Keratinocyte (primary cell): ENCODE measurements at regions not wholly inside any gene's neighbourhood (a gene's known extent, or its start where the extent isn't known, plus 50 kb on each side); places are given as distances from the start of the nearest gene placed in this dataset.

Experiments
- DNase-seq: peaks from one replicate; pipeline ENCODE4 v3.0.0-alpha.2; 2011; ENCODE audit warnings: low read depth, missing footprints, low spot score
- FAIRE-seq: peaks from 2 replicates; lab custom pipeline; 2011; peaks lifted over from hg19 to GRCh38; lab: Jason Lieb, UNC
- H2AFZ ChIP-seq: 2 replicates; pipeline ENCODE4 v1.6.0; 2012; ENCODE audit warnings: low read length, control low read depth, inconsistent platforms; ENCODE audit not compliant: control insufficient read depth
- H3K27ac ChIP-seq: 2 replicates; pipeline ENCODE4 v1.5.1; 2011; ENCODE audit warnings: low read length; ENCODE audit not compliant: control insufficient read depth, insufficient read depth
- H3K27me3 ChIP-seq: 3 replicates; pipeline ENCODE4 v1.6.0; 2011; ENCODE audit warnings: low read length; ENCODE audit not compliant: control insufficient read depth, insufficient read depth; ENCODE audit errors: extremely low read depth
- H3K36me3 ChIP-seq, 2 experiments: 2 replicates in 1 of 2; 3 replicates in 1 of 2; pipeline ENCODE4 v1.5.1; 2011; ENCODE audit warnings: low read length in 2 of 2, mild to moderate bottlenecking in 1 of 2; ENCODE audit not compliant: control insufficient read depth in 2 of 2, insufficient read depth in 2 of 2; ENCODE audit errors: extremely low read depth in 1 of 2
- H3K4me1 ChIP-seq: 3 replicates; pipeline ENCODE4 v1.5.1; 2011; ENCODE audit warnings: low read length; ENCODE audit not compliant: control insufficient read depth, insufficient read depth; ENCODE audit errors: extremely low read depth
- H3K4me2 ChIP-seq: 3 replicates; pipeline ENCODE4 v1.6.0; 2011; ENCODE audit warnings: low read depth, low read length; ENCODE audit not compliant: control insufficient read depth, insufficient read depth; ENCODE audit errors: extremely low read depth
- H3K4me3 ChIP-seq, 3 experiments: fragments of 200-600 bp in 1 of 3; sonication (generic) in 1 of 3; 2 replicates in 2 of 3; 3 replicates in 1 of 3; pipeline ENCODE4 v1.5.1; 2011 to 2016; ENCODE audit warnings: low read length in 3 of 3, mild to moderate bottlenecking in 3 of 3, control low read depth in 2 of 3, inconsistent platforms in 1 of 3, low read depth in 1 of 3, mixed read lengths in 1 of 3, mixed run types in 1 of 3, moderate library complexity in 1 of 3; ENCODE audit not compliant: control insufficient read depth in 2 of 3, insufficient read depth in 2 of 3; ENCODE audit errors: extremely low read depth in 1 of 3
- H3K79me2 ChIP-seq: 2 replicates; pipeline ENCODE4 v1.6.0; 2012; ENCODE audit warnings: low read length; ENCODE audit not compliant: control insufficient read depth, insufficient read depth
- H3K9ac ChIP-seq: 3 replicates; pipeline ENCODE4 v1.6.0; 2011; ENCODE audit warnings: low read length; ENCODE audit not compliant: control insufficient read depth, insufficient read depth; ENCODE audit errors: extremely low read depth
- H3K9me1 ChIP-seq: 3 replicates; pipeline ENCODE4 v1.6.0; 2011; ENCODE audit warnings: low read length; ENCODE audit not compliant: control insufficient read depth, insufficient read depth; ENCODE audit errors: extremely low read depth
- H3K9me3 ChIP-seq: 2 replicates; pipeline ENCODE4 v1.5.1; 2012; ENCODE audit warnings: low read depth, low read length; ENCODE audit not compliant: control insufficient read depth
- H4K20me1 ChIP-seq: 3 replicates; pipeline ENCODE4 v1.6.0; 2011; ENCODE audit warnings: low read length; ENCODE audit not compliant: control insufficient read depth, insufficient read depth; ENCODE audit errors: extremely low read depth
- CTCF ChIP-seq, 3 experiments: IDR thresholded peaks in 1 of 3; conservative IDR thresholded peaks in 1 of 3; optimal IDR thresholded peaks in 1 of 3; 2 replicates in 2 of 3; 3 replicates in 1 of 3; pipeline versions ENCODE3 to v1.5.1; 2011; ENCODE audit warnings: low read length in 3 of 3, mild to moderate bottlenecking in 3 of 3, moderate library complexity in 2 of 3, control low read depth in 1 of 3, inconsistent platforms in 1 of 3; ENCODE audit not compliant: insufficient read depth in 2 of 3; ENCODE audit errors: extremely low read depth in 1 of 3
- EZH2 ChIP-seq: IDR thresholded peaks from one replicate; pipeline ENCODE4 v1.6.1; 2012; ENCODE audit warnings: inconsistent platforms, mild to moderate bottlenecking, low read length, moderate library complexity
- dilution Hi-C: fragments of 300-500 bp; cut with MboI; formaldehyde crosslinking; loops from one replicate; pipeline ENCODE4 v1.7.0; 2020; ENCODE audit warnings: low sequenced_read_pairs; ENCODE audit not compliant: extremely low pct_ligation_motif_present

- TF ChIP-seq CTCF (optimal IDR thresholded peaks at IDR 0.05 in 1 of 3, IDR thresholded peaks at IDR 0.05 in 1 of 3, conservative IDR thresholded peaks at IDR 0.05 in 1 of 3; ENCODE audit: extremely low read depth in 1 of 3, insufficient read depth in 2 of 3, low read length in 3 of 3) (no peak), EZH2 (no peak)
- H2AFZ ChIP-seq = no peak overlapping the region
- dilution Hi-C loops = no loop called here
- no peaks in the 10 kb centered on the region for H3K4me1 ChIP-seq
- no peaks in the 10 kb centered on the region for H3K36me3 ChIP-seq
- H3K9ac ChIP-seq = no peak overlapping the region
- H4K20me1 ChIP-seq = no peaks in the 10 kb centered on the region
- no peaks in the 10 kb centered on the region for H3K9me3 ChIP-seq
- H3K4me2 ChIP-seq = no peak overlapping the region
- H3K27me3 ChIP-seq = no peaks in the 10 kb centered on the region
- no peak for DNase-seq
- no peaks in the 10 kb centered on the region for H3K9me1 ChIP-seq
- H3K79me2 ChIP-seq = no peaks in the 10 kb centered on the region
- H3K4me3 ChIP-seq = no peak overlapping the region
- no peak for FAIRE-seq
- no peak overlapping the region for H3K27ac ChIP-seq
Measured at GRCh38 chr20:20782231-20782630, 69.8 kb upstream of the RALGAPA2 start.

- Histone ChIP-seq H3K4me2 (no peak overlapping the region), H2AFZ (no peak overlapping the region), H3K9me1 (no peaks in the 10 kb centered on the region), H3K4me1 (no peaks in the 10 kb centered on the region), H4K20me1 (no peaks in the 10 kb centered on the region), H3K27me3 (no peaks in the 10 kb centered on the region), H3K27ac (no peak overlapping the region), H3K9me3 (no peaks in the 10 kb centered on the region), H3K4me3 (no peak overlapping the region), H3K9ac (no peak overlapping the region), H3K36me3 (no peaks in the 10 kb centered on the region), H3K79me2 (no peaks in the 10 kb centered on the region)
- no peak for FAIRE-seq
- TF ChIP-seq CTCF (optimal IDR thresholded peaks at IDR 0.05 in 1 of 3, IDR thresholded peaks at IDR 0.05 in 1 of 3, conservative IDR thresholded peaks at IDR 0.05 in 1 of 3; ENCODE audit: extremely low read depth in 1 of 3, insufficient read depth in 2 of 3, low read length in 3 of 3) (no peak), EZH2 (no peak)
- DNase-seq = no peak
- dilution Hi-C loops = no loop called here
Measured at GRCh38 chr20:20781029-20781428, 68.6 kb upstream of the RALGAPA2 start.
